AG04450 (cell line): ENCODE measurements at regions not wholly inside any gene's neighbourhood (a gene's known extent, or its start where the extent isn't known, plus 50 kb on each side); places are given as distances from the start of the nearest gene placed in this dataset.

Experiments
- CTCF ChIA-PET: fragments of 300-600, 350-600 bp; formaldehyde crosslinking; extraction: SDS; loops from one replicate; lab custom pipeline; 2022; ENCODE audit warnings: antibody characterized with exemption, inconsistent platforms; lab: Charles Lee
- POLR2A ChIA-PET: fragments of 350-600 bp; formaldehyde crosslinking; extraction: SDS; loops from one replicate; lab custom pipeline; 2021; ENCODE audit warnings: antibody characterized with exemption, inconsistent platforms; lab: Yijun Ruan, JAX
- DNase-seq: peaks from one replicate; pipeline ENCODE4 v3.0.0-alpha.2; 2011; ENCODE audit warnings: low read depth, low spot score
- H3K27ac ChIP-seq: one replicate; pipeline ENCODE4 v1.5.1; 2012; ENCODE audit warnings: low read depth, low read length, control low read depth
- H3K27me3 ChIP-seq: one replicate; pipeline ENCODE4 v1.6.0; 2012; ENCODE audit warnings: low read length; ENCODE audit not compliant: control insufficient read depth, insufficient read depth
- H3K4me3 ChIP-seq: 2 replicates; pipeline ENCODE4 v1.5.1; 2011; ENCODE audit warnings: mild to moderate bottlenecking, low read depth, low read length, control low read depth
- H3K9me3 ChIP-seq: 2 replicates; pipeline ENCODE4 v1.5.1; 2012; ENCODE audit warnings: low read length; ENCODE audit not compliant: control insufficient read depth, insufficient read depth
- TF ChIP-seq, protein P1 (sequence below): IDR thresholded peaks from 2 replicates; pipeline ENCODE4 v1.5.1; 2011; ENCODE audit warnings: low read depth, low read length, control low read depth, inconsistent platforms

DNA sequence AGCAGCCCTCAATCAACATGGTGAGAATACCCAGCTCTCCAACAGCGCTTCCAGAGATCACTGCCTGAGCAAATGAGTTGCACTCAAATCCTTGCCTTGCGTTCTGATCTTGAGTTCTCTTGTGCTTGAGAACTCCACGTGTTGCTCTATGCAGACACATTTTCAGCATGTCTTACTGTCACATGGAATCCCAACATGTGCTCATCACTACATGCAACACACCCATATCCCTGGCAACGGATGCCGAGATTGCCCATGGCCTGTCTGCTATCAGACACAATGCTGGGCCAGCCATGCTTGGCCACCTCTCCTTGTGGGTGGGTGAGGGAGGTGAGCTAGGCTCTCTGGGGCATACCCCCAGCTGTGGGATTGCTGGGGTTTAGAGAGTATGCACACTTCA, 91.9 kb upstream of the LDAH start:
- Histone ChIP-seq H3K27me3 (peaks cover 3% of the 10 kb centered on the region), H3K27ac (no peak overlapping the region), H3K9me3 (no peaks in the 10 kb centered on the region), H3K4me3 (no peak overlapping the region)
- POLR2A ChIA-PET = no interaction called here
- CTCF ChIA-PET = interaction anchor here (3.8 kb wide), 1 partner anchor 254 kb away, joined by 21 read pairs; no protein-coding TSS in a partner anchor
- no peak for DNase-seq
- TF ChIP-seq, protein P1, sequence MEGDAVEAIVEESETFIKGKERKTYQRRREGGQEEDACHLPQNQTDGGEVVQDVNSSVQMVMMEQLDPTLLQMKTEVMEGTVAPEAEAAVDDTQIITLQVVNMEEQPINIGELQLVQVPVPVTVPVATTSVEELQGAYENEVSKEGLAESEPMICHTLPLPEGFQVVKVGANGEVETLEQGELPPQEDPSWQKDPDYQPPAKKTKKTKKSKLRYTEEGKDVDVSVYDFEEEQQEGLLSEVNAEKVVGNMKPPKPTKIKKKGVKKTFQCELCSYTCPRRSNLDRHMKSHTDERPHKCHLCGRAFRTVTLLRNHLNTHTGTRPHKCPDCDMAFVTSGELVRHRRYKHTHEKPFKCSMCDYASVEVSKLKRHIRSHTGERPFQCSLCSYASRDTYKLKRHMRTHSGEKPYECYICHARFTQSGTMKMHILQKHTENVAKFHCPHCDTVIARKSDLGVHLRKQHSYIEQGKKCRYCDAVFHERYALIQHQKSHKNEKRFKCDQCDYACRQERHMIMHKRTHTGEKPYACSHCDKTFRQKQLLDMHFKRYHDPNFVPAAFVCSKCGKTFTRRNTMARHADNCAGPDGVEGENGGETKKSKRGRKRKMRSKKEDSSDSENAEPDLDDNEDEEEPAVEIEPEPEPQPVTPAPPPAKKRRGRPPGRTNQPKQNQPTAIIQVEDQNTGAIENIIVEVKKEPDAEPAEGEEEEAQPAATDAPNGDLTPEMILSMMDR = no peak

DNA sequence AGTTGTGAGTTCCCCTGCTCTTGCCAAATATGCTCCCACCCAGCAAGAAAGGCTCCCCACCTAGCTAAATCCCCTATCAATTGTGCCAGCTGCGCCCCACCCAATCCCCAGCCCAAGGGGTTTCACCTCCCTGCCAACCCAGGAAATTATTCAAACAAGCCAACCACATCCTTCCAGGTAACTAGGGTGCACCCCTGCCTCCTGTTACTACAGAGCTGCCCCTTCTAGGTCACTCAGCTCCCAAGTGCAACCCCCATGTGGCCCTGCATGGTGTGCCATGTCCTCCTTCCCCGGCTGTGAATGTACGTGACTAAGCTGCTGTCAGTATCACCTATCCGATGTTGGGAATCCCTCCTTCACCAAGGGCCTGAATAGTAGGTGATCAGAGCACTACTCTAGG, 91.2 kb upstream of the LDAH start:
- DNase-seq = no peak
- Histone ChIP-seq H3K9me3 (no peaks in the 10 kb centered on the region), H3K4me3 (no peak overlapping the region), H3K27ac (no peak overlapping the region), H3K27me3 (peaks cover 3% of the 10 kb centered on the region)
- ChIA-PET POLR2A (no interaction called here), CTCF (no interaction called here)
- TF ChIP-seq, protein P1 = no peak

DNA sequence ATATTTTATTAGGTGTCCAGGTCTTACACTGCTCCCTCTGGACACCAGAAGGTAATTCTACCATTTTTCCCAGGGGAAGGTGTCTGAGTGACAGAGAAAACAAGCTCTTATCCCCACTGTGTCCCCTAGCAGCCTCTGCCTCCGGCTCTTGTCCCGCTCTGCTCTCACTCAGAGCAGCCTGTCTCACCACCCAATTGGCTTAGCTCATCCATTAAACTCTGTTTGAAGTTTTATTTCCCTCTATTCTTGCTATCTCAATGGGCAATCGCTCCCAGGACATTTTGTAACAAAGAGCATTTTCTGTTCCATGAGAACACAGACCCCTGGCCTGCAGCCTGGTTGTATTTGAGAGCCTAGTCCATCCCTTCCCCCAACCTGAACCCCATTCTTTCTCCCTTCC, 90.6 kb upstream of the LDAH start:
- DNase-seq = no peak
- POLR2A ChIA-PET = no interaction called here
- TF ChIP-seq, protein P1 = no peak
- no peak overlapping the region for H3K27ac ChIP-seq
- H3K4me3 ChIP-seq = no peak overlapping the region
- H3K9me3 ChIP-seq = no peaks in the 10 kb centered on the region
- peaks cover 3% of the 10 kb centered on the region for H3K27me3 ChIP-seq
- CTCF ChIA-PET = no interaction called here

DNA sequence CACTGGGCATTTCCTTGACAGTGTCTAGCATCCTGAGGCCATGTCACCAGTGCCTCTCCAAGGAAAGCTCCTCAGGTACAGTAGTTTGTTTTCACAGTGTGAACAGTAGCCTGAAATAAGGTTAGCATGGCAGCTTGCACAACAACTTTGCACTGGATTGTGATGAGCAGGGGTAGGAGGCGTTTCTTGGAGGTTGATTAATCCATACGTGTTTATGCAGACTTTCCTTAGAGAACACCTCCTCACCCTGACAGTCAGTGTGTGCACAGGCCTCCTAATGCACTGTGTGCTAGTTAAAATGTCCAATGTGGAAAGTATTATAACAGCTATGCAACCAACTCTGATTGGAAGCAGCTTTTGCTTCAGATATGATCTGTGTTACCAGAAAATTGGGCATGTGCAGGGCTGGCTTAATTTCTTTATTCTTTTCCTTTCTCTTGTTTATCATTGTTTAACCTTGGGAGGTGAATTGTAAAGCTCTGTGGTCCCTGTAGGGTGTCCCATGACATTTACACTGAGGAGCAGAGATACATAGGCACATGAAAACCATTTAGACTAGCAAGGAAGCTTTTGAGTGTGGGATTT, 77.2 kb upstream of the LDAH start:
- no peaks in the 10 kb centered on the region for H3K9me3 ChIP-seq
- ChIA-PET POLR2A (no interaction called here), CTCF (interaction anchor here (0.9 kb wide), 1 partner anchor 225 kb away, joined by 3 read pairs; no protein-coding TSS in a partner anchor)
- no peaks in the 10 kb centered on the region for H3K27me3 ChIP-seq
- TF ChIP-seq, protein P1 = no peak
- no peak for DNase-seq
- no peak overlapping the region for H3K4me3 ChIP-seq
- no peak overlapping the region for H3K27ac ChIP-seq

DNA sequence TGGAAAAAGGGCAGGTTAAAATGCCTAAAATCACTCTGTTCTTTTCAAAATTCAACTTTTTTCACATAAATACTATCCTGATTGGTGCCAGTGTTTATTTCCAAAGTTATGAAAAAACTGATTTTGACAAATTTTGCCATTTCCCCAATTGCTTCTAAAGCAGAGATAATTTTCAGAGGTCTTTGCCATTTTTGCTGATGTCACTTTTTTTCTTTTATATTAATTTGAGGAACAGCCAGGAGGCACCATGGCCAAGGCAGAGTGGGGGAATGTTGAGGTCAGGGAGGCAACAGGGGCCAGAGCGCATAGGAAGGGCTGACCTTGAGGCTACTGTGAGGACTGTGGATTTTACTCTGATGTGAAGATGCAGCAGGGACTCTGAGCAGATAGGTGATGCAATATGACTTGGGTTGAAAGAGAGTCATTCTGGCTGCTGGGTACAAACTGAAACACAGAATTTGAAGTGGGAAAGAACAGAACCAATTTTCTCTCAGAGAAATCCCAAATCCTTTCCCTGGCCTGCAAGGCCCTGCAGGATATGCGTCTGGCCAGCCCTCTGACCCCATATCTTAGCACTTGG, 75.1 kb upstream of the LDAH start:
- H3K27ac ChIP-seq = no peak overlapping the region
- CTCF ChIA-PET = no interaction called here
- H3K4me3 ChIP-seq = no peak overlapping the region
- TF ChIP-seq, protein P1 = no peak
- POLR2A ChIA-PET = no interaction called here
- H3K27me3 ChIP-seq = no peaks in the 10 kb centered on the region
- no peak for DNase-seq
- H3K9me3 ChIP-seq = no peaks in the 10 kb centered on the region
